ENCODE measurements at regions not wholly inside any gene's neighbourhood (a gene's known extent, or its start where the extent isn't known, plus 50 kb on each side); places are given as distances from the start of the nearest gene placed in this dataset.

DNA sequence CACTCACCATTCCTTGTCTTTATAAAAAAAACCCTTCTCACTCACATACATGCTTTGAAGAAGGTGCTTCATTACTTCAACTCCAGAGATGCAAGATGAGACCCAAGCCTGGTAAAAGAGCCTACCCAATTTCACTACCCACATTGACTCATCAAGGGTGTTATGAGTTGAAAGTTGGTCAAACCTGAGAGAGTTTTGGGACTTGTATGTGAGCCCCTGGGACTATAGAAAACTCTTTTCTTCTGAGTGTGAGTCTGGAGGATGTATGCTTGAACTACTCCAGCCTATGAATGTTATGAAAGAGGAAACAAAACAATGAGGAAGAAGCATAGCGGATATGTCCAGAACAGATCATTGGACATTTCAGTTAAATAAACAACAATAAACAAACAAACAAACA lies 106.5 kb upstream of the SATB1 start:
- TF ChIP-seq, protein P1, sequence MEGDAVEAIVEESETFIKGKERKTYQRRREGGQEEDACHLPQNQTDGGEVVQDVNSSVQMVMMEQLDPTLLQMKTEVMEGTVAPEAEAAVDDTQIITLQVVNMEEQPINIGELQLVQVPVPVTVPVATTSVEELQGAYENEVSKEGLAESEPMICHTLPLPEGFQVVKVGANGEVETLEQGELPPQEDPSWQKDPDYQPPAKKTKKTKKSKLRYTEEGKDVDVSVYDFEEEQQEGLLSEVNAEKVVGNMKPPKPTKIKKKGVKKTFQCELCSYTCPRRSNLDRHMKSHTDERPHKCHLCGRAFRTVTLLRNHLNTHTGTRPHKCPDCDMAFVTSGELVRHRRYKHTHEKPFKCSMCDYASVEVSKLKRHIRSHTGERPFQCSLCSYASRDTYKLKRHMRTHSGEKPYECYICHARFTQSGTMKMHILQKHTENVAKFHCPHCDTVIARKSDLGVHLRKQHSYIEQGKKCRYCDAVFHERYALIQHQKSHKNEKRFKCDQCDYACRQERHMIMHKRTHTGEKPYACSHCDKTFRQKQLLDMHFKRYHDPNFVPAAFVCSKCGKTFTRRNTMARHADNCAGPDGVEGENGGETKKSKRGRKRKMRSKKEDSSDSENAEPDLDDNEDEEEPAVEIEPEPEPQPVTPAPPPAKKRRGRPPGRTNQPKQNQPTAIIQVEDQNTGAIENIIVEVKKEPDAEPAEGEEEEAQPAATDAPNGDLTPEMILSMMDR (IDR thresholded peaks at IDR 0.05), result no peak
- TF ChIP-seq POLR2A (IDR thresholded peaks at IDR 0.05), result no peak

Measured in Peyer's patch (tissue), 4 donors.